ENCODE measurements at regions not wholly inside any gene's neighbourhood (a gene's known extent, or its start where the extent isn't known, plus 50 kb on each side); places are given as distances from the start of the nearest gene placed in this dataset.

DNA sequence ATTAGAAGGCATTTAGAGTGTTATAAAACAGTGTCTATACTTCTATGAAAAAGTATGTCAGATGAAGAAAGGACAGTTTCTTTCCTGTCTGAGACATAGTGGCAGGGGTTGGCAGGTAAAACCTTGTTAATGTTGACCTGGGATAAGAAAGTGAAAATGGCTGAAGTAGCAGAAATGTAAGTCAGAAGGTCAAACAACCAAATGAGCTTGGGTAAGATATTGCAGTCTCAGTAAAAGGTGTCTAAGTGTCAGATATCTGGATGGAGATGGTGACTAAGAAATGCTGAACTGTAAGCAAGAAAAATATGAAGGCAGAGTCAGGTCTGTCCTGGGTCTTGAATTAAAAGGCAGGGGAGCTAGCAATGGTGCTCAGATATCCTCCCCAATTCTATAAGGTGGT is 400.3 kb downstream of the CD109 start:
- TF ChIP-seq, protein P1, sequence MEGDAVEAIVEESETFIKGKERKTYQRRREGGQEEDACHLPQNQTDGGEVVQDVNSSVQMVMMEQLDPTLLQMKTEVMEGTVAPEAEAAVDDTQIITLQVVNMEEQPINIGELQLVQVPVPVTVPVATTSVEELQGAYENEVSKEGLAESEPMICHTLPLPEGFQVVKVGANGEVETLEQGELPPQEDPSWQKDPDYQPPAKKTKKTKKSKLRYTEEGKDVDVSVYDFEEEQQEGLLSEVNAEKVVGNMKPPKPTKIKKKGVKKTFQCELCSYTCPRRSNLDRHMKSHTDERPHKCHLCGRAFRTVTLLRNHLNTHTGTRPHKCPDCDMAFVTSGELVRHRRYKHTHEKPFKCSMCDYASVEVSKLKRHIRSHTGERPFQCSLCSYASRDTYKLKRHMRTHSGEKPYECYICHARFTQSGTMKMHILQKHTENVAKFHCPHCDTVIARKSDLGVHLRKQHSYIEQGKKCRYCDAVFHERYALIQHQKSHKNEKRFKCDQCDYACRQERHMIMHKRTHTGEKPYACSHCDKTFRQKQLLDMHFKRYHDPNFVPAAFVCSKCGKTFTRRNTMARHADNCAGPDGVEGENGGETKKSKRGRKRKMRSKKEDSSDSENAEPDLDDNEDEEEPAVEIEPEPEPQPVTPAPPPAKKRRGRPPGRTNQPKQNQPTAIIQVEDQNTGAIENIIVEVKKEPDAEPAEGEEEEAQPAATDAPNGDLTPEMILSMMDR (IDR thresholded peaks at IDR 0.05), result no peak
- peaks cover 20% of the 10 kb centered on the region for H3K4me1 Mint-ChIP-seq (ENCODE audit: unreplicated experiment)
- DNase-seq (ENCODE audit: extremely low spot score, unreplicated experiment), result no peak
- H3K27me3 Mint-ChIP-seq (ENCODE audit: unreplicated experiment), result no peaks in the 10 kb centered on the region
- H3K4me3 Mint-ChIP-seq (ENCODE audit: unreplicated experiment), result no peak overlapping the region
- no peak overlapping the region for H3K27ac Mint-ChIP-seq (ENCODE audit: unreplicated experiment)
- peaks cover 1% of the 10 kb centered on the region for H3K36me3 Mint-ChIP-seq (ENCODE audit: unreplicated experiment)
- H3K9me3 Mint-ChIP-seq (ENCODE audit: unreplicated experiment), result peaks cover 10% of the 10 kb centered on the region

DNA sequence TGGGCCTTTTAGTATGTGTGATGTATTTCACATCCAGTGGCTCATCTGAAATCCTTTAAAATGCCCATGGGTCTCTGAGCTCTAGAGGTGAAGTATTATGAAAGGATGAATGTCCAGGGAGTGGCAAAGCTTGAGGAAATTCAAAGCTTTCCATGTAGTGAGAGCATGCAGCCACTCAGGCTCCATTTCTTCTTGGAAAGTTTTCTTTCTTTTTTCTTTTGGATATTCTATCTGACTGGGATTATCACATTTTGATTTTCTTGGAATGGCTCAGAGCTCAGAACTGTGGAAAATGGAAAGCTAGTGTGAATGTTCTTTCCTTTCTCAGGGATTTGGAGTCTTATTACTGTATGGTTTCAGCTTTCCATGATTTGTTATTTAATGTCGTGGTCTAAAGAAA is 397.4 kb downstream of the CD109 start:
- H3K4me1 Mint-ChIP-seq (ENCODE audit: unreplicated experiment), result peaks cover 10% of the 10 kb centered on the region
- H3K9me3 Mint-ChIP-seq (ENCODE audit: unreplicated experiment), result peaks cover 15% of the 10 kb centered on the region
- H3K4me3 Mint-ChIP-seq (ENCODE audit: unreplicated experiment), result no peak overlapping the region
- no peaks in the 10 kb centered on the region for H3K36me3 Mint-ChIP-seq (ENCODE audit: unreplicated experiment)
- DNase-seq (ENCODE audit: extremely low spot score, unreplicated experiment), result no peak
- H3K27ac Mint-ChIP-seq (ENCODE audit: unreplicated experiment), result no peak overlapping the region
- H3K27me3 Mint-ChIP-seq (ENCODE audit: unreplicated experiment), result no peaks in the 10 kb centered on the region
- TF ChIP-seq, protein P1 (IDR thresholded peaks at IDR 0.05), result no peak

DNA sequence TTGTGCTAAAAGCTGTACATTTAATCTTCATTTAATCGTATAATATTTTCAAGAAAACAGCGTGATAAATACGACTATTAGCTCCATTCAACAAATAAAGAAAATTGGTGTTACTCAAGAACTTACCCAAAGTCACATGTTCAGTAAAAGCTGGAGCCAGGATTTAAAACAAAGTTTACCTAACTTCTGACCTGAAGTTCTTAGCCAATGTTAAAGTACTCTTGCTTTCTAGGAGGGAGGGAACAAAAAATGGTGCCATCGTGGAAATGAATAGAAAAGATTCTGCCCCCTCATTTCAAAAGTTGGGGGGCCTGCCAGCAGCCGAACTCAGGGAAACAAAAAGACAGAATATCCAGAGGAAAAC is 395.8 kb downstream of the CD109 start:
- Mint-ChIP-seq H3K27ac (ENCODE audit: unreplicated experiment) (no peak overlapping the region), H3K9me3 (ENCODE audit: unreplicated experiment) (peaks cover 15% of the 10 kb centered on the region), H3K27me3 (ENCODE audit: unreplicated experiment) (peaks cover 2% of the 10 kb centered on the region), H3K36me3 (ENCODE audit: unreplicated experiment) (no peaks in the 10 kb centered on the region), H3K4me3 (ENCODE audit: unreplicated experiment) (no peak overlapping the region), H3K4me1 (ENCODE audit: unreplicated experiment) (peaks cover 12% of the 10 kb centered on the region)
- DNase-seq (ENCODE audit: extremely low spot score, unreplicated experiment), result no peak
- TF ChIP-seq, protein P1 (IDR thresholded peaks at IDR 0.05), result no peak

DNA sequence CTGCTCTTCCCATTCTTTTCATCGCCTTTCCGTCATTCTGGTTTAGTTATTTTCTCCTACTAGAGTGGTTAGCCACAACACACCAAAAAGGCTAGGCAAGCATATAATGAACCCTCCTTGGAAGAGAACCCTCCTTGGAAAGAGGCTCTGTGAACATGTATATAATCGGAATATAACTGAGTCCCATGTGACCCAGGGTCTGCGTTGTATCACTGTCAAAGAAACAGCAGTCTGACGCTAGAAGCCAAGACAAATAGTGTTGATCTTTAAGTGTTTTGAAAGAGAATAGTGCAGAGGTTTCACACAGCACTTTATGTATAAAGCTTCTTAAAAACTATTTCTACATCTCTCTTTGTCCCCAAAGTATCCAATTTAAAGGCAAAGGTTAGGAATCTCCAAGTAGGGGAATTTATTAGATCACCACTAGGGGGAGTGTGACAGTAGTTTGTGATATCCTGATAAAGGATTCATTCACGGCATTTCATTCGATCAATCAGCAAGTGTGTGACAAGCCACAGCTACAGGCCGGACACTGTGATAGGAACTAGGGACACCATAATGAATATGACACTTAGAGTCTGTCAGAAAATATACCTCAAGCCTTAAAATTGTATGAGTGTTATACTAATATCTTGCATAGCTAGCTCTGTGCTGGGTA is 395.3 kb downstream of the CD109 start:
- H3K36me3 Mint-ChIP-seq (ENCODE audit: unreplicated experiment), result no peaks in the 10 kb centered on the region
- H3K4me3 Mint-ChIP-seq (ENCODE audit: unreplicated experiment), result no peak overlapping the region
- peaks cover 6% of the 10 kb centered on the region for H3K27me3 Mint-ChIP-seq (ENCODE audit: unreplicated experiment)
- TF ChIP-seq, protein P1 (IDR thresholded peaks at IDR 0.05), result peak; percentile 78
- peaks cover 12% of the 10 kb centered on the region for H3K4me1 Mint-ChIP-seq (ENCODE audit: unreplicated experiment)
- peaks cover 15% of the 10 kb centered on the region for H3K9me3 Mint-ChIP-seq (ENCODE audit: unreplicated experiment)
- no peak for DNase-seq (ENCODE audit: extremely low spot score, unreplicated experiment)
- no peak overlapping the region for H3K27ac Mint-ChIP-seq (ENCODE audit: unreplicated experiment)

DNA sequence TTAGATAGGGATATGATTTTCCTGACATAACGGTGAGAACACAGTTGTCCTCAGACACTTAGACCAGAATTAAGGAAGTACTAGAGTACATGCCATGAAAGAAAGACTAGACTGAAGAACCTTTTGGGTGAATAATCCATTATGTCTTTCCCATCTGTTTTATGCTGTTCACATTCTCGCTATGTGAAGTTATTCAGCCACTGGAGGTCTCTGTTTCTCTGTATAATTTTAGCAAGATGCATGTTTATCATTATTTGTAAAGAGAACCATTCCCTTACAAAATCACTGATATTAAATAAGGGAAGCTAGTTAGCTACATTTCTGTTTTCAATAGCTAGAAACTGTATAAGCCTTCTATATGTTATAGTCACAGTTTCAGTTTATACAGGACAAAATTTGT is 391.9 kb downstream of the CD109 start:
- H3K27ac Mint-ChIP-seq (ENCODE audit: unreplicated experiment), result no peak overlapping the region
- no peak for DNase-seq (ENCODE audit: extremely low spot score, unreplicated experiment)
- peaks cover 6% of the 10 kb centered on the region for H3K27me3 Mint-ChIP-seq (ENCODE audit: unreplicated experiment)
- H3K36me3 Mint-ChIP-seq (ENCODE audit: unreplicated experiment), result peaks cover under 1% of the 10 kb centered on the region
- H3K4me1 Mint-ChIP-seq (ENCODE audit: unreplicated experiment), result peaks cover 6% of the 10 kb centered on the region
- H3K9me3 Mint-ChIP-seq (ENCODE audit: unreplicated experiment), result peaks cover 12% of the 10 kb centered on the region
- no peak overlapping the region for H3K4me3 Mint-ChIP-seq (ENCODE audit: unreplicated experiment)
- TF ChIP-seq, protein P1 (IDR thresholded peaks at IDR 0.05), result peak; percentile 63
